GM12892 (cell line): ENCODE measurements at regions not wholly inside any gene's neighbourhood (a gene's known extent, or its start where the extent isn't known, plus 50 kb on each side); places are given as distances from the start of the nearest gene placed in this dataset.

ENCODE experiments used
- POLR2A ChIP-seq: IDR thresholded peaks from 2 replicates; pipeline ENCODE4 v1.6.1; 2011; ENCODE audit warnings: low read depth, low read length, control low read depth
- POLR2AphosphoS5 ChIP-seq: IDR thresholded peaks from 2 replicates; pipeline ENCODE4 v1.6.1; 2011; ENCODE audit warnings: low read depth, low read length, control low read depth
- TAF1 ChIP-seq: IDR thresholded peaks from 2 replicates; pipeline ENCODE4 v1.6.1; 2011; ENCODE audit warnings: low read depth, mild to moderate bottlenecking, control low read depth, low read length, borderline replicate concordance

GRCh38 chr19:28492201-28492600, 720.8 kb downstream of the UQCRFS1 start:
- no peak for TF ChIP-seq POLR2A
- TF ChIP-seq TAF1, result no peak
- TF ChIP-seq POLR2AphosphoS5, result no peak
